SK-N-SH (cell line): ENCODE measurements at regions not wholly inside any gene's neighbourhood (a gene's known extent, or its start where the extent isn't known, plus 50 kb on each side); places are given as distances from the start of the nearest gene placed in this dataset.

ENCODE experiments used
- CTCF ChIA-PET: fragments of 300-600, 350-600 bp; formaldehyde crosslinking; extraction: SDS; loops from one replicate; lab custom pipeline; 2021; lab: Yijun Ruan, JAX
- POLR2A ChIA-PET: fragments of 350-600 bp; sonication (Branson Sonifier 250); formaldehyde crosslinking; extraction: SDS; loops from one replicate; lab custom pipeline; 2020; ENCODE audit warnings: antibody characterized with exemption, inconsistent platforms; lab: Yijun Ruan, JAX
- DNase-seq: peaks from one replicate; pipeline ENCODE4 v3.0.0; 2012
- H2AFZ ChIP-seq: fragments of 200-600 bp; sonication (generic); 2 replicates; pipeline ENCODE4 v1.8.1; 2016; ENCODE audit warnings: antibody characterized with exemption, mild to moderate bottlenecking, low read depth
- H3F3A ChIP-seq: fragments of 200-600 bp; sonication (generic); replicated peaks from 2 replicates; pipeline ENCODE3; 2016; ENCODE audit warnings: antibody characterized with exemption, mild to moderate bottlenecking; ENCODE audit not compliant: insufficient read depth
- H3K27ac ChIP-seq, 2 experiments: fragments of 200-500 bp in 1 of 2; fragments of 200-600 bp in 1 of 2; sonication (Bioruptor generic) in 1 of 2; sonication (generic), shearing (Covaris generic) in 1 of 2; 2 replicates each; pipeline versions ENCODE4 v1.5.1 to v1.6.1; 2014 to 2016; ENCODE audit warnings: low read depth in 2 of 2, inconsistent platforms in 1 of 2, low read length in 1 of 2, mild to moderate bottlenecking in 1 of 2, mixed read lengths in 1 of 2
- H3K27me3 ChIP-seq: fragments of 200-600 bp; sonication (generic), shearing (Covaris generic); 2 replicates; pipeline ENCODE4 v1.6.1; 2016; ENCODE audit warnings: mixed run types; ENCODE audit not compliant: insufficient read depth
- H3K36me3 ChIP-seq, 2 experiments: fragments of 200-500 bp in 1 of 2; fragments of 200-600 bp in 1 of 2; sonication (Bioruptor generic) in 1 of 2; sonication (generic) in 1 of 2; replicated peaks in 1 of 2; 2 replicates each; pipeline versions ENCODE3 to v1.5.1; 2014 to 2016; ENCODE audit warnings: low read length in 1 of 2, mild to moderate bottlenecking in 1 of 2; ENCODE audit not compliant: insufficient read depth in 2 of 2, control insufficient read depth in 1 of 2
- H3K4me1 ChIP-seq, 2 experiments: fragments of 200-500 bp in 1 of 2; fragments of 200-600 bp in 1 of 2; sonication (Bioruptor generic) in 1 of 2; sonication (generic), shearing (Covaris generic) in 1 of 2; 2 replicates each; pipeline versions ENCODE4 v1.5.1 to v1.6.1; 2014 to 2016; ENCODE audit warnings: low read depth in 1 of 2, low read length in 1 of 2, mixed run types in 1 of 2; ENCODE audit not compliant: insufficient read depth in 2 of 2, control insufficient read depth in 1 of 2
- H3K4me2 ChIP-seq: fragments of 200-600 bp; sonication (generic), shearing (Covaris generic); 2 replicates; pipeline ENCODE4 v1.6.1; 2017; ENCODE audit warnings: mixed run types
- H3K4me3 ChIP-seq, 2 experiments: fragments of 200-500 bp in 1 of 2; fragments of 200-600 bp in 1 of 2; sonication (Bioruptor generic) in 1 of 2; sonication (generic), shearing (Covaris generic) in 1 of 2; 2 replicates each; pipeline versions ENCODE4 v1.5.1 to v1.8.1; 2014 to 2016; ENCODE audit warnings: low read depth in 2 of 2, inconsistent platforms in 1 of 2, low read length in 1 of 2, mild to moderate bottlenecking in 1 of 2, mixed read lengths in 1 of 2, moderate library complexity in 1 of 2
- H3K79me2 ChIP-seq: fragments of 200-600 bp; sonication (generic); 2 replicates; pipeline ENCODE4 v1.8.1; 2017; ENCODE audit warnings: mild to moderate bottlenecking; ENCODE audit not compliant: insufficient read depth
- H3K9ac ChIP-seq: fragments of 200-600 bp; sonication (generic); 2 replicates; pipeline ENCODE4 v1.6.1; 2017; ENCODE audit warnings: mixed run types
- H3K9me2 ChIP-seq: fragments of 200-600 bp; sonication (generic); 2 replicates; pipeline ENCODE4 v1.6.1; 2017; ENCODE audit warnings: mixed run types
- H3K9me3 ChIP-seq: fragments of 200-600 bp; sonication (generic); 2 replicates; pipeline ENCODE4 v1.6.1; 2017; ENCODE audit warnings: mixed run types, mild to moderate bottlenecking, moderate library complexity
- H4K20me1 ChIP-seq: fragments of 200-600 bp; sonication (generic); 2 replicates; pipeline ENCODE4 v1.6.1; 2017; ENCODE audit warnings: mild to moderate bottlenecking, mixed run types; ENCODE audit not compliant: insufficient read depth
- CTCF ChIP-seq: fragments of 200-600 bp; sonication (generic); IDR thresholded peaks from 2 replicates; pipeline ENCODE4 v1.6.1; 2017; ENCODE audit warnings: antibody characterized with exemption, mild to moderate bottlenecking, moderate library complexity
- EP300 ChIP-seq, 2 experiments: IDR thresholded peaks; 2 replicates each; pipeline versions ENCODE4 v1.4.0 to v1.6.1; 2012; ENCODE audit warnings: borderline replicate concordance in 1 of 2, low read depth in 1 of 2, low read length in 1 of 2
- FOXJ3 ChIP-seq: sonication (generic); formaldehyde crosslinking; IDR thresholded peaks from 2 replicates; pipeline ENCODE4 v1.5.1; 2020; ENCODE audit warnings: mild to moderate bottlenecking, missing genetic modification reagents
- JUND ChIP-seq: IDR thresholded peaks from 2 replicates; pipeline ENCODE4 v1.4.0; 2012
- MXI1 ChIP-seq: IDR thresholded peaks from 2 replicates; pipeline ENCODE4 v1.6.1; 2012; ENCODE audit warnings: mild to moderate bottlenecking, low read depth, low read length, improper control_type of control experiment
- PBX3 ChIP-seq: IDR thresholded peaks from 2 replicates; pipeline ENCODE4; 2012
- POLR2AphosphoS5 ChIP-seq: IDR thresholded peaks from 2 replicates; pipeline ENCODE4 v1.6.1; 2012; ENCODE audit warnings: low read depth, low read length
- RFX5 ChIP-seq: IDR thresholded peaks from 2 replicates; pipeline ENCODE4 v1.6.1; 2012; ENCODE audit warnings: mild to moderate bottlenecking, improper control_type of control experiment, low read length
- TAF1 ChIP-seq: IDR thresholded peaks from 2 replicates; pipeline ENCODE4 v1.6.1; 2012; ENCODE audit warnings: low read depth, mild to moderate bottlenecking, low read length, moderate library complexity, borderline replicate concordance
- TEAD4 ChIP-seq: IDR thresholded peaks from 2 replicates; pipeline ENCODE4 v1.4.0; 2012; ENCODE audit warnings: mild to moderate bottlenecking, borderline replicate concordance; ENCODE audit not compliant: insufficient read depth
- USF1 ChIP-seq: IDR thresholded peaks from 2 replicates; pipeline ENCODE4 v1.4.0; 2012; ENCODE audit warnings: low read depth, borderline replicate concordance
- ZBTB33 ChIP-seq: IDR thresholded peaks from 2 replicates; pipeline ENCODE4 v1.4.0; 2012; ENCODE audit warnings: low read depth, borderline replicate concordance
- WGBS: methylation state at CpG from one replicate; pipeline ENCODE4 v1.1.6; 2017; ENCODE audit warnings: low lambda C conversion rate; 5-methylcytosine and 5-hydroxymethylcytosine counted together
- TF ChIP-seq, protein P1 (sequence below): IDR thresholded peaks from 2 replicates; pipeline ENCODE4 v1.4.0; 2012; ENCODE audit warnings: low read depth

GRCh38 chr22:34356481-34356880 is 436.2 kb upstream of the LARGE1 start:
- Histone ChIP-seq H4K20me1 (no peaks in the 10 kb centered on the region), H3K9me2 (no peaks in the 10 kb centered on the region), H3K9ac (no peak overlapping the region), H2AFZ (no peak overlapping the region), H3K27ac (no peak overlapping the region), H3K9me3 (no peaks in the 10 kb centered on the region), H3K4me1 (no peaks in the 10 kb centered on the region), H3F3A (no peaks in the 10 kb centered on the region), H3K36me3 (no peaks in the 10 kb centered on the region), H3K79me2 (no peaks in the 10 kb centered on the region), H3K27me3 (no peaks in the 10 kb centered on the region), H3K4me2 (no peak overlapping the region), H3K4me3 (no peak overlapping the region)
- CTCF ChIA-PET: interaction anchor here (1.5 kb wide), 1 partner anchor 1054 kb away, joined by 3 read pairs; no protein-coding TSS in a partner anchor
- WGBS: 0% methylated on average over 1 of the region's 1 CpG
- TF ChIP-seq USF1: no peak
- TF ChIP-seq TAF1: no peak
- no peak for TF ChIP-seq TEAD4
- TF ChIP-seq EP300 (IDR thresholded peaks at IDR 0.05; ENCODE audit: borderline replicate concordance in 1 of 2, low read depth in 1 of 2, low read length in 1 of 2): no peak
- DNase-seq: no peak
- POLR2A ChIA-PET: no interaction called here

GRCh38 chr22:34370711-34371110 is 450.4 kb upstream of the LARGE1 start:
- DNase-seq: no peak
- H4K20me1 ChIP-seq: no peaks in the 10 kb centered on the region
- H3K27me3 ChIP-seq: no peaks in the 10 kb centered on the region
- WGBS: 0% methylated on average over 2 of the region's 2 CpGs
- H3K9me2 ChIP-seq: no peaks in the 10 kb centered on the region
- POLR2A ChIA-PET: interaction anchor here (0.7 kb wide), 1 partner anchor 12 kb away, joined by 3 read pairs; no protein-coding TSS in a partner anchor
- H3K9ac ChIP-seq: no peak overlapping the region
- H3K4me2 ChIP-seq: no peak overlapping the region
- H3K36me3 ChIP-seq: no peaks in the 10 kb centered on the region
- no peak for TF ChIP-seq PBX3
- TF ChIP-seq MXI1: no peak
- TF ChIP-seq FOXJ3 (CRISPR knock-in tag): no peak
- TF ChIP-seq RFX5: no peak
- TF ChIP-seq ZBTB33: no peak
- no peak for TF ChIP-seq CTCF
- no peak for TF ChIP-seq POLR2AphosphoS5
- TF ChIP-seq, protein P1, sequence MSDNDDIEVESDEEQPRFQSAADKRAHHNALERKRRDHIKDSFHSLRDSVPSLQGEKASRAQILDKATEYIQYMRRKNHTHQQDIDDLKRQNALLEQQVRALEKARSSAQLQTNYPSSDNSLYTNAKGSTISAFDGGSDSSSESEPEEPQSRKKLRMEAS: no peak
- no peak for TF ChIP-seq JUND
- H3F3A ChIP-seq: no peaks in the 10 kb centered on the region
- H2AFZ ChIP-seq: no peak overlapping the region
- no peaks in the 10 kb centered on the region for H3K4me1 ChIP-seq
- H3K9me3 ChIP-seq: no peaks in the 10 kb centered on the region
- no peak overlapping the region for H3K27ac ChIP-seq
- no peaks in the 10 kb centered on the region for H3K79me2 ChIP-seq
- no peak overlapping the region for H3K4me3 ChIP-seq
- CTCF ChIA-PET: no interaction called here
